Fibroblast of lung (primary cell): ENCODE measurements at regions not wholly inside any gene's neighbourhood (a gene's known extent, or its start where the extent isn't known, plus 50 kb on each side); places are given as distances from the start of the nearest gene placed in this dataset.

Experiments used
- DNase-seq, 2 donors: peaks; one replicate each; pipeline versions ENCODE4 v3.0.0 to v3.0.0-alpha.2; 2010; ENCODE audit warnings: low read depth in 2 of 2
- H2AFZ ChIP-seq: 2 replicates; pipeline ENCODE4 v1.5.1; 2012; ENCODE audit warnings: low read length, control low read depth, inconsistent platforms
- H3K27ac ChIP-seq: 2 replicates; pipeline ENCODE4 v1.5.1; 2011; ENCODE audit warnings: low read length, control low read depth; ENCODE audit not compliant: insufficient read depth
- H3K27me3 ChIP-seq: 2 replicates; pipeline ENCODE4 v1.5.1; 2011; ENCODE audit warnings: mild to moderate bottlenecking, low read length; ENCODE audit not compliant: control insufficient read depth, insufficient read depth
- H3K36me3 ChIP-seq: 2 replicates; pipeline ENCODE4 v1.5.1; 2011; ENCODE audit warnings: low read length; ENCODE audit not compliant: control insufficient read depth, insufficient read depth
- H3K4me1 ChIP-seq: 2 replicates; pipeline ENCODE4 v1.5.1; 2011; ENCODE audit warnings: low read length; ENCODE audit not compliant: control insufficient read depth, insufficient read depth; ENCODE audit errors: extremely low read depth
- H3K4me2 ChIP-seq: 2 replicates; pipeline ENCODE4 v1.5.1; 2011; ENCODE audit warnings: low read length, control low read depth; ENCODE audit not compliant: insufficient read depth; ENCODE audit errors: extremely low read depth
- H3K4me3 ChIP-seq, 4 experiments: fragments of 200-600 bp in 1 of 4; sonication (generic) in 1 of 4; replicated peaks in 1 of 4; 2 replicates each; pipeline ENCODE4 v1.5.1; 2011 to 2016; ENCODE audit warnings: low read length in 4 of 4, low read depth in 3 of 4, mild to moderate bottlenecking in 3 of 4, control low read depth in 2 of 4, inconsistent platforms in 1 of 4, mixed read lengths in 1 of 4; ENCODE audit not compliant: insufficient read depth in 1 of 4; ENCODE audit errors: control extremely low read depth in 1 of 4
- H3K79me2 ChIP-seq: 2 replicates; pipeline ENCODE4 v1.5.1; 2012; ENCODE audit warnings: mild to moderate bottlenecking, low read length, inconsistent platforms; ENCODE audit not compliant: control insufficient read depth, insufficient read depth
- H3K9ac ChIP-seq: 2 replicates; pipeline ENCODE4 v1.5.1; 2011; ENCODE audit warnings: mild to moderate bottlenecking, low read length, control low read depth; ENCODE audit not compliant: insufficient read depth
- H3K9me3 ChIP-seq: 2 replicates; pipeline ENCODE4 v1.5.1; 2012; ENCODE audit warnings: low read depth, low read length; ENCODE audit not compliant: control insufficient read depth, insufficient read depth
- H4K20me1 ChIP-seq: 2 replicates; pipeline ENCODE4 v1.5.1; 2011; ENCODE audit warnings: low read length; ENCODE audit not compliant: control insufficient read depth, insufficient read depth; ENCODE audit errors: extremely low read depth
- CTCF ChIP-seq, 2 donors: IDR thresholded peaks in 1 of 2; conservative IDR thresholded peaks in 1 of 2; 1 replicate in 1 of 2; 2 replicates in 1 of 2; pipeline ENCODE4 v1.5.1; 2011 to 2012; ENCODE audit warnings: low read length in 2 of 2, control low read depth in 1 of 2, inconsistent platforms in 1 of 2, low read depth in 1 of 2, mild to moderate bottlenecking in 1 of 2
- EZH2 ChIP-seq: IDR thresholded peaks from 2 replicates; pipeline ENCODE4 v1.5.1; 2012; ENCODE audit warnings: low read length, control low read depth, mild to moderate bottlenecking; ENCODE audit errors: missing control alignments

- H3K9me3 ChIP-seq, result no peaks in the 10 kb centered on the region
- H3K27me3 ChIP-seq, result no peaks in the 10 kb centered on the region
- DNase-seq, result peak; percentile 26 to 62
- no peaks in the 10 kb centered on the region for H4K20me1 ChIP-seq
- no peaks in the 10 kb centered on the region for H3K79me2 ChIP-seq
- H2AFZ ChIP-seq, result no peak overlapping the region
- no peak overlapping the region for H3K4me2 ChIP-seq
- no peaks in the 10 kb centered on the region for H3K36me3 ChIP-seq
- H3K4me1 ChIP-seq, result no peaks in the 10 kb centered on the region
- no peak overlapping the region for H3K4me3 ChIP-seq
- H3K9ac ChIP-seq, result no peak overlapping the region
- TF ChIP-seq CTCF (conservative IDR thresholded peaks at IDR 0.05 in 1 of 2, IDR thresholded peaks at IDR 0.05 in 1 of 2; ENCODE audit: low read depth in 1 of 2, low read length in 2 of 2) (no peak), EZH2 (no peak)
- no peak overlapping the region for H3K27ac ChIP-seq
Observed at GRCh38 chr1:29631361-29631760, 395.0 kb downstream of the PTPRU start.

GRCh38 chr1:29630756-29631155 is 394.4 kb downstream of the PTPRU start:
- no peak overlapping the region for H3K4me3 ChIP-seq
- no peaks in the 10 kb centered on the region for H3K4me1 ChIP-seq
- H3K27ac ChIP-seq, result no peak overlapping the region
- no peaks in the 10 kb centered on the region for H3K9me3 ChIP-seq
- H3K27me3 ChIP-seq, result no peaks in the 10 kb centered on the region
- no peaks in the 10 kb centered on the region for H3K79me2 ChIP-seq
- no peaks in the 10 kb centered on the region for H3K36me3 ChIP-seq
- H4K20me1 ChIP-seq, result no peaks in the 10 kb centered on the region
- H3K9ac ChIP-seq, result no peak overlapping the region
- no peak overlapping the region for H3K4me2 ChIP-seq
- H2AFZ ChIP-seq, result no peak overlapping the region
- DNase-seq, result no peak
- TF ChIP-seq EZH2, result no peak
- TF ChIP-seq CTCF (conservative IDR thresholded peaks at IDR 0.05 in 1 of 2, IDR thresholded peaks at IDR 0.05 in 1 of 2; ENCODE audit: low read depth in 1 of 2, low read length in 2 of 2), result no peak

DNA sequence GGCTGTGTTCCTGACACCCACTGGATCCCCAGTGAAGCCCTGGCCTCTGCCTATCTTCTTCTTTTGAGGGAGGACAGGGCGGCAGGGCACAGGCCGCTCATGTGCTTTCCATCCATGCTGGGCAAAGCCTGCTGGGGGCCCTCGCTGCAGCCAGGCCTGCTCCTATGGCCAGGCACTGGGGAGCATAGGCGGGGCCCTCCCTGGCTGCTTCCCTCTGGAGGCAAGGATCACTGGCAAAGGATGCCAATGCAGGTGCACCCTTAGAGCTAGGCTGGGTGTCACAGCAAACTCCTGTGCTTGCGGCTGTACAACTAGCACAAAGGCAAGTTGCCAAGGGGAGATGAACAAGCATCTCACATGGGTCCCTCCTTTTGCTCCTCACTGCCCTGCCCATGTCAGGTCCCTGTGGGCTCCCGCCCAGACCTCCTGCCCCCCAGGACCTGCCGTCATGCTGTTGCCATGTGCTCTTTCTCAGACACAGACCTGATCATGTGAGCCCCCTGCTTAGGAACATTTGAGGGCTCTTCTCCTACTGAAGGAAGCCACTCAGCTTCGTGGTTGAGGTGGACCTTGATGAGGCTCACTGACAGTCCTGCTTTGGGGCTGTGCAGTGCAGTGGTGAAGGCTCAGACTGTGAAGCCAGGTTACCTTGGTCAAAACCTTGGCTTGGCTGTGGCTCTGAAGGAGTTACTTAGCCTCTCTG is 393.6 kb downstream of the PTPRU start:
- Histone ChIP-seq H3K79me2 (no peaks in the 10 kb centered on the region), H3K27me3 (no peaks in the 10 kb centered on the region), H3K4me1 (no peaks in the 10 kb centered on the region), H3K9ac (no peak overlapping the region), H4K20me1 (no peaks in the 10 kb centered on the region), H3K4me2 (no peak overlapping the region), H2AFZ (no peak overlapping the region), H3K4me3 (no peak overlapping the region), H3K27ac (no peak overlapping the region), H3K9me3 (no peaks in the 10 kb centered on the region), H3K36me3 (no peaks in the 10 kb centered on the region)
- TF ChIP-seq EZH2 (no peak), CTCF (conservative IDR thresholded peaks at IDR 0.05 in 1 of 2, IDR thresholded peaks at IDR 0.05 in 1 of 2; ENCODE audit: low read depth in 1 of 2, low read length in 2 of 2) (no peak)
- DNase-seq, result no peak
